Bronchial epithelial cell (primary cell): ENCODE measurements at regions not wholly inside any gene's neighbourhood (a gene's known extent, or its start where the extent isn't known, plus 50 kb on each side); places are given as distances from the start of the nearest gene placed in this dataset.

Experiments used
- DNase-seq: peaks from one replicate; pipeline ENCODE4 v3.0.0-alpha.2; 2010; ENCODE audit warnings: low read depth
- FAIRE-seq: peaks from 2 replicates; lab custom pipeline; 2011; peaks lifted over from hg19 to GRCh38; lab: Jason Lieb, UNC
- H3K27me3 ChIP-seq: 2 replicates; pipeline ENCODE4 v1.5.1; 2011; ENCODE audit warnings: low read length; ENCODE audit not compliant: control insufficient read depth, insufficient read depth
- H3K36me3 ChIP-seq: 2 replicates; pipeline ENCODE4 v1.5.1; 2011; ENCODE audit warnings: low read length; ENCODE audit not compliant: control insufficient read depth, insufficient read depth
- H3K4me3 ChIP-seq: 2 replicates; pipeline ENCODE4 v1.5.1; 2011; ENCODE audit warnings: mild to moderate bottlenecking, low read depth, low read length, control low read depth
- CTCF ChIP-seq: IDR thresholded peaks from 2 replicates; pipeline ENCODE4 v1.5.1; 2011; ENCODE audit warnings: mild to moderate bottlenecking, moderate library complexity, low read length, control low read depth, inconsistent platforms; ENCODE audit not compliant: insufficient read depth, severe bottlenecking

- no peaks in the 10 kb centered on the region for H3K36me3 ChIP-seq
- H3K27me3 ChIP-seq, result no peaks in the 10 kb centered on the region
- no peak for TF ChIP-seq CTCF
- DNase-seq (no peak), FAIRE-seq (no peak)
- no peak overlapping the region for H3K4me3 ChIP-seq
Measured at GRCh38 chr2:225140723-225141122, 98.5 kb upstream of the DOCK10 start.

GRCh38 chr2:225137971-225138370, 95.7 kb upstream of the DOCK10 start:
- peak; percentile 72 for DNase-seq
- no peak overlapping the region for H3K4me3 ChIP-seq
- H3K27me3 ChIP-seq, result no peaks in the 10 kb centered on the region
- FAIRE-seq, result no peak
- H3K36me3 ChIP-seq, result no peaks in the 10 kb centered on the region
- TF ChIP-seq CTCF, result no peak

GRCh38 chr2:225136552-225136951, 94.3 kb upstream of the DOCK10 start:
- no peaks in the 10 kb centered on the region for H3K27me3 ChIP-seq
- TF ChIP-seq CTCF, result no peak
- FAIRE-seq (no peak), DNase-seq (no peak)
- no peak overlapping the region for H3K4me3 ChIP-seq
- no peaks in the 10 kb centered on the region for H3K36me3 ChIP-seq

- Histone ChIP-seq H3K4me3 (no peak overlapping the region), H3K27me3 (no peaks in the 10 kb centered on the region), H3K36me3 (no peaks in the 10 kb centered on the region)
- no peak for FAIRE-seq
- no peak for DNase-seq
- TF ChIP-seq CTCF, result no peak
Measured at GRCh38 chr2:225131898-225132297, 89.6 kb upstream of the DOCK10 start.

- no peak for TF ChIP-seq CTCF
- FAIRE-seq (no peak), DNase-seq (no peak)
- Histone ChIP-seq H3K27me3 (no peaks in the 10 kb centered on the region), H3K4me3 (no peak overlapping the region), H3K36me3 (no peaks in the 10 kb centered on the region)
Measured at GRCh38 chr2:225130093-225130492, 87.8 kb upstream of the DOCK10 start.

- Histone ChIP-seq H3K4me3 (no peak overlapping the region), H3K27me3 (no peaks in the 10 kb centered on the region), H3K36me3 (no peaks in the 10 kb centered on the region)
- no peak for FAIRE-seq
- TF ChIP-seq CTCF, result no peak
- DNase-seq, result no peak
Measured at GRCh38 chr2:225124311-225125017, 82.2 kb upstream of the DOCK10 start.
